Memory B cell (primary cell): ENCODE measurements at regions not wholly inside any gene's neighbourhood (a gene's known extent, or its start where the extent isn't known, plus 50 kb on each side); places are given as distances from the start of the nearest gene placed in this dataset.

Experiments used
- ATAC-seq: fragments of 150-1000 bp; cut with Tn5 transposase; 2 replicates; pipeline ENCODE4 v1.10.0; 2021; ENCODE audit warnings: low read depth, mild to moderate bottlenecking, moderate library complexity
- DNase-seq, 2 donors: peaks; one replicate each; pipeline ENCODE4 v3.0.0; 2022; ENCODE audit warnings: low spot score in 2 of 2
- H3K27ac Mint-ChIP-seq: one replicate; pipeline ENCODE4 v1.8.0; 2022; ENCODE audit warnings: mild to moderate bottlenecking, moderate library complexity, mixed read lengths
- H3K27me3 Mint-ChIP-seq: one replicate; pipeline ENCODE4 v1.8.0; 2022; ENCODE audit warnings: mixed read lengths
- H3K36me3 Mint-ChIP-seq: one replicate; pipeline ENCODE4 v1.8.0; 2022; ENCODE audit warnings: mild to moderate bottlenecking, mixed read lengths
- H3K4me1 Mint-ChIP-seq: one replicate; pipeline ENCODE4 v1.8.0; 2022; ENCODE audit warnings: mixed read lengths
- H3K4me3 Mint-ChIP-seq: one replicate; pipeline ENCODE4 v1.8.0; 2022; ENCODE audit warnings: mild to moderate bottlenecking, moderate library complexity, mixed read lengths
- H3K9me3 Mint-ChIP-seq: one replicate; pipeline ENCODE4 v1.8.0; 2022; ENCODE audit warnings: mixed read lengths

DNA sequence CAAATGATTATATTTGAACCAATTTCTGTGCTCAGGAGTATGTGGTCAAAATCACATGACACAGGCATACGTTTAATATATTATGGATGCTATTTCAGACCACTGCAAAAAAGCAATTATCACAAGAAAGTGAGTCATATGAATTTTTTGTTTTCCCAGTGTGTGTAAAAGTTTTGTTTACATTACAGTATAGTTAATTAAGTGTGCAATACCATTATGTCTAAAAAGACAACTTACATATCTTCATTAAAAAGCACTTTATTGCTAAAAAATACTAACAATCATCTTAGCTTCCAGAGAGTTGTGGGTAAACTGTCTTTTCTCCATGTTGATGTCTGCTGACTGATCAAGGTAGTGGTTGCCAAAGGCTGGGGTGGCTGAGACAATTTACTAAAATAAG, 347.2 kb upstream of the PCDH9 start:
- Mint-ChIP-seq H3K4me1 (no peaks in the 10 kb centered on the region), H3K4me3 (no peak overlapping the region), H3K27me3 (no peaks in the 10 kb centered on the region), H3K27ac (no peak overlapping the region), H3K9me3 (peaks cover 5% of the 10 kb centered on the region), H3K36me3 (no peaks in the 10 kb centered on the region)
- DNase-seq (no peak), ATAC-seq (no peak)

GRCh38 chr13:67574320-67575233, 344.4 kb upstream of the PCDH9 start:
- no peak overlapping the region for H3K27ac Mint-ChIP-seq
- H3K4me1 Mint-ChIP-seq = no peaks in the 10 kb centered on the region
- no peak for DNase-seq
- ATAC-seq = no peak
- no peaks in the 10 kb centered on the region for H3K27me3 Mint-ChIP-seq
- peaks cover 1% of the 10 kb centered on the region for H3K9me3 Mint-ChIP-seq
- no peaks in the 10 kb centered on the region for H3K36me3 Mint-ChIP-seq
- no peak overlapping the region for H3K4me3 Mint-ChIP-seq

- no peaks in the 10 kb centered on the region for H3K36me3 Mint-ChIP-seq
- H3K27me3 Mint-ChIP-seq = no peaks in the 10 kb centered on the region
- no peak overlapping the region for H3K4me3 Mint-ChIP-seq
- H3K27ac Mint-ChIP-seq = no peak overlapping the region
- no peaks in the 10 kb centered on the region for H3K4me1 Mint-ChIP-seq
- DNase-seq = no peak
- H3K9me3 Mint-ChIP-seq = peaks cover 3% of the 10 kb centered on the region
- no peak for ATAC-seq
These were observed 338.1 kb upstream of the PCDH9 start for GRCh38 chr13:67568205-67568604.

DNA sequence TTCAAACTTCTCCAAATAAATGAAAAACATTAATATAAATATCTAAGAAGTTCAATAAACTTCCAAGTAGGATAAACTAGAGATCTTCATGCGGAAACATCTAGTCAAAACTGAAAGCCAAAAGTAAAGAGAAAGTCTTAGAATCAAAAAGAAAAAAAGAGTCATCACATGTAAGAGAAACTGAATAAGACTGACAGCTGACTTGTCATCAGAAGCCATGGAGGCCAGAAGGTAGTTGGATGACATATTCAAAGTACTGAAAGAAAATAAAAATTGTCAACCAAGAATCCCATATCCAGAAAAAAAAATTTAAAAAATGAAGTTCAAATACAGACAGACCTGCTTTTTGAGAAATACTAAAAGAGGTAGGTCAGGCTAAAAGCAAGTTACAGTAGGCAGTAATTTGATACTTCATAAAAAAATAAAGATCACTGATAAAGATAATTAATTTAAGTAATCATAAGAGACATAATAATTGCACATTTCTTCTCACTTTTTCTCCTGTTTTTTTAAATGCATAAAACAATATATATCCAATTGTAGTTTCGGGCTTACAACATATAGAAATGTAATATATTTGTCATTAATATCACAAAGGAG, 327.6 kb upstream of the PCDH9 start:
- Mint-ChIP-seq H3K4me1 (no peaks in the 10 kb centered on the region), H3K9me3 (peaks cover 7% of the 10 kb centered on the region), H3K27me3 (no peaks in the 10 kb centered on the region), H3K36me3 (no peaks in the 10 kb centered on the region), H3K27ac (no peak overlapping the region), H3K4me3 (no peak overlapping the region)
- ATAC-seq (no peak), DNase-seq (no peak)

GRCh38 chr13:67557118-67557517, 327.0 kb upstream of the PCDH9 start:
- no peaks in the 10 kb centered on the region for H3K36me3 Mint-ChIP-seq
- H3K4me1 Mint-ChIP-seq = no peaks in the 10 kb centered on the region
- peaks cover 7% of the 10 kb centered on the region for H3K9me3 Mint-ChIP-seq
- H3K4me3 Mint-ChIP-seq = no peak overlapping the region
- DNase-seq = no peak
- no peaks in the 10 kb centered on the region for H3K27me3 Mint-ChIP-seq
- no peak overlapping the region for H3K27ac Mint-ChIP-seq
- ATAC-seq = no peak

DNA sequence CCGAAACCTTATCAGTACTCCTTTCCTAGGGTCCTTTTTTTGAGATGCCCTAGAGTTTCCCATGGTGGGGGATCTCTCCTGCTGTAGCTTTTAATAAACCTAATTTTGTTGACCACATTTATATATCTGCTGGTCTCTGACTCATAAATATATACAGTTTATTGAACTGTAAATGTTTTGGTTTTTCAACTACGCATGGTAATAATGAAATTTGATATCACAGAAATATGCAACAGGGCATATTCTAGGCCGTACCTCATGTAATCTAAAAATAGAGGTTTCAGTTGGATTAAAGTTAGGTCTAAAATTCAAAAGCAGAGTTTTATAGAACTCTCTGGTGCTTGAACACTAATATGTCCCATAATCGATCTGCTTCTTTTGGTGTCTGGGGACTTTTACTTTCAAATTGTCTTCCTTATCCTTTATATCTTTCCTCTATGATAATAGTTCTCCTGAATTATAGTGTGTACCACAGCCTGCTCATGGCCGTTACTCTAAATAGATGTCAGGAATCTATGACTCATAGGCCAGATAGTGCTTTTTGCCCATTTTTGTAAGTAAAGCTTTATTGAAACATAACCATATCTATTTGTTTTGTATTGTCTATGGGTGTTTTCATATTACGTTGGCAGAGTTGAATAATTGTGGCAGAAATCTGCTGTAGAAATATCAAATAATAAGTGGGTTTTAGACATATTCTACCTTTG, 324.8 kb upstream of the PCDH9 start:
- Mint-ChIP-seq H3K4me3 (no peak overlapping the region), H3K27ac (no peak overlapping the region), H3K27me3 (no peaks in the 10 kb centered on the region), H3K4me1 (no peaks in the 10 kb centered on the region), H3K36me3 (no peaks in the 10 kb centered on the region), H3K9me3 (peaks cover 5% of the 10 kb centered on the region)
- DNase-seq (no peak), ATAC-seq (no peak)

DNA sequence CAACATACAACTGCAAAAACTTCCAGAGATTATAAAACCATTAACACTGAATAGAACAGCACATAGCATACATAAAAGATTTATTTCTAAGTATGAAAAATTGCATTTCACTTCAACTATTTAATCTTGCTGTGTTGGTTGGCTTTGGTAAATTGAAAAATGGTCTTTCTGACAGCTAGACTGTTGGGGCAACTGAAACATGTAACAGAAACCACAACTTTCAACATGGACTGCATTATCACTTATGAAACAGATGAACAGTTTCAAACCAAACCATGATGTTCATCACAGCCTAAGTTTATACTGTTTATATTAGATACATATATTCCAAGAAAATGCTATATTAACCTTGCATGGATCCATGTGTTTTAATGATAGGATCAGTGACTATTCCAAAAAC, 324.1 kb upstream of the PCDH9 start:
- H3K27ac Mint-ChIP-seq = no peak overlapping the region
- H3K36me3 Mint-ChIP-seq = no peaks in the 10 kb centered on the region
- ATAC-seq (no peak), DNase-seq (no peak)
- peaks cover 5% of the 10 kb centered on the region for H3K9me3 Mint-ChIP-seq
- no peak overlapping the region for H3K4me3 Mint-ChIP-seq
- H3K27me3 Mint-ChIP-seq = no peaks in the 10 kb centered on the region
- H3K4me1 Mint-ChIP-seq = no peaks in the 10 kb centered on the region

- Mint-ChIP-seq H3K4me1 (no peaks in the 10 kb centered on the region), H3K4me3 (no peak overlapping the region), H3K27me3 (no peaks in the 10 kb centered on the region), H3K36me3 (no peaks in the 10 kb centered on the region), H3K27ac (no peak overlapping the region), H3K9me3 (no peaks in the 10 kb centered on the region)
- no peak for ATAC-seq
- no peak for DNase-seq
These were observed 319.2 kb upstream of the PCDH9 start for GRCh38 chr13:67549331-67549730.

GRCh38 chr13:67538906-67539305, 308.8 kb upstream of the PCDH9 start:
- Mint-ChIP-seq H3K4me1 (no peaks in the 10 kb centered on the region), H3K27me3 (no peaks in the 10 kb centered on the region), H3K9me3 (peaks cover 2% of the 10 kb centered on the region)

GRCh38 chr13:67520886-67521285, 290.8 kb upstream of the PCDH9 start:
- no peak overlapping the region for H3K27ac Mint-ChIP-seq
- ATAC-seq = no peak

More at GRCh38 chr13:67538906-67539305, 308.8 kb upstream of the PCDH9 start:
- no peak overlapping the region for H3K4me3 Mint-ChIP-seq
- DNase-seq (no peak), ATAC-seq (no peak)
- no peaks in the 10 kb centered on the region for H3K36me3 Mint-ChIP-seq
- H3K27ac Mint-ChIP-seq = no peak overlapping the region

GRCh38 chr13:67519356-67519755, 289.2 kb upstream of the PCDH9 start:
- Mint-ChIP-seq H3K4me3 (no peak overlapping the region), H3K36me3 (no peaks in the 10 kb centered on the region), H3K27me3 (no peaks in the 10 kb centered on the region), H3K4me1 (no peaks in the 10 kb centered on the region), H3K27ac (no peak overlapping the region), H3K9me3 (no peaks in the 10 kb centered on the region)
- DNase-seq = no peak
- ATAC-seq = no peak

More at GRCh38 chr13:67520886-67521285, 290.8 kb upstream of the PCDH9 start:
- H3K9me3 Mint-ChIP-seq = peaks cover 5% of the 10 kb centered on the region
- no peaks in the 10 kb centered on the region for H3K36me3 Mint-ChIP-seq
- DNase-seq = no peak
- no peaks in the 10 kb centered on the region for H3K4me1 Mint-ChIP-seq
- H3K27me3 Mint-ChIP-seq = no peaks in the 10 kb centered on the region
- H3K4me3 Mint-ChIP-seq = no peak overlapping the region

GRCh38 chr13:67518785-67519184, 288.6 kb upstream of the PCDH9 start:
- no peak for DNase-seq
- Mint-ChIP-seq H3K27me3 (no peaks in the 10 kb centered on the region), H3K9me3 (no peaks in the 10 kb centered on the region), H3K36me3 (no peaks in the 10 kb centered on the region), H3K4me3 (no peak overlapping the region), H3K4me1 (no peaks in the 10 kb centered on the region), H3K27ac (no peak overlapping the region)
- ATAC-seq = no peak

GRCh38 chr13:67515895-67516294, 285.8 kb upstream of the PCDH9 start:
- H3K4me1 Mint-ChIP-seq = no peaks in the 10 kb centered on the region
- ATAC-seq = no peak
- H3K36me3 Mint-ChIP-seq = no peaks in the 10 kb centered on the region
- H3K27me3 Mint-ChIP-seq = no peaks in the 10 kb centered on the region
- no peaks in the 10 kb centered on the region for H3K9me3 Mint-ChIP-seq
- H3K4me3 Mint-ChIP-seq = no peak overlapping the region
- no peak overlapping the region for H3K27ac Mint-ChIP-seq
- no peak for DNase-seq

- ATAC-seq = no peak
- Mint-ChIP-seq H3K4me3 (no peak overlapping the region), H3K36me3 (no peaks in the 10 kb centered on the region), H3K9me3 (no peaks in the 10 kb centered on the region), H3K27ac (no peak overlapping the region), H3K4me1 (no peaks in the 10 kb centered on the region), H3K27me3 (no peaks in the 10 kb centered on the region)
- no peak for DNase-seq
These were observed 278.9 kb upstream of the PCDH9 start for GRCh38 chr13:67509018-67509417.
